SK-N-SH treated with all-trans-retinoic acid at 6 μM for 48 hours (cell line): ENCODE measurements at regions not wholly inside any gene's neighbourhood (a gene's known extent, or its start where the extent isn't known, plus 50 kb on each side); places are given as distances from the start of the nearest gene placed in this dataset.

Source experiments
- ARNTL ChIP-seq: fragments of 450-650 bp; formaldehyde crosslinking; IDR thresholded peaks from 2 replicates; pipeline ENCODE4 v1.5.0; 2020; ENCODE audit warnings: low read depth, mild to moderate bottlenecking, moderate library complexity, borderline replicate concordance
- BACH2 ChIP-seq: fragments of 250-450 bp; sonication (Bioruptor Pico); IDR thresholded peaks from 2 replicates; pipeline ENCODE4 v1.9.0; 2021; ENCODE audit warnings: mild to moderate bottlenecking, borderline replicate concordance
- GLIS3 ChIP-seq: fragments of 250-450 bp; sonication (Bioruptor Pico); IDR thresholded peaks from 2 replicates; pipeline ENCODE4 v1.5.0; 2020; ENCODE audit warnings: mild to moderate bottlenecking, moderate library complexity
- POU6F1 ChIP-seq: fragments of 250-450 bp; sonication (Bioruptor Pico); IDR thresholded peaks from 2 replicates; pipeline ENCODE4 v1.8.0; 2021; ENCODE audit warnings: low read depth, mild to moderate bottlenecking, moderate library complexity, borderline replicate concordance
- PPARA ChIP-seq: fragments of 250-450 bp; sonication (Bioruptor Pico); IDR thresholded peaks from 2 replicates; pipeline ENCODE4 v1.5.0; 2020; ENCODE audit warnings: mild to moderate bottlenecking, borderline replicate concordance
- RARB ChIP-seq: fragments of 250-450 bp; sonication (Bioruptor Pico); IDR thresholded peaks from 2 replicates; pipeline ENCODE4 v1.8.0; 2021; ENCODE audit warnings: mild to moderate bottlenecking, moderate library complexity
- TOX ChIP-seq: fragments of 250-450 bp; sonication (Bioruptor Pico); IDR thresholded peaks from 2 replicates; pipeline ENCODE4 v1.8.0; 2021; ENCODE audit warnings: mild to moderate bottlenecking, moderate library complexity, borderline replicate concordance
- ZC3H10 ChIP-seq: fragments of 250-450 bp; sonication (Bioruptor Pico); IDR thresholded peaks from 2 replicates; pipeline ENCODE4 v1.5.1; 2021; ENCODE audit warnings: mild to moderate bottlenecking, moderate library complexity
- ZNF565 ChIP-seq: fragments of 450-650 bp; formaldehyde crosslinking; conservative IDR thresholded peaks from 2 replicates; pipeline ENCODE4 v1.5.0; 2020; ENCODE audit warnings: low read depth, mild to moderate bottlenecking, moderate library complexity
- ZNF70 ChIP-seq: fragments of 450-650 bp; formaldehyde crosslinking; IDR thresholded peaks from 2 replicates; pipeline ENCODE4 v1.5.0; 2020; ENCODE audit warnings: mild to moderate bottlenecking, moderate library complexity
- TF ChIP-seq, protein P1 (sequence below): fragments of 250-450 bp; sonication (Bioruptor Pico); IDR thresholded peaks from 2 replicates; pipeline ENCODE4 v1.8.0; 2020; ENCODE audit warnings: mild to moderate bottlenecking, moderate library complexity, borderline replicate concordance
- TF ChIP-seq, protein P2 (sequence below): fragments of 250-450 bp; sonication (Bioruptor Pico); IDR thresholded peaks from 2 replicates; pipeline ENCODE4 v1.5.1; 2021; ENCODE audit warnings: mild to moderate bottlenecking, moderate library complexity

- TF ChIP-seq ZNF70 (CRISPR knock-in tag) (no peak), TOX (CRISPR knock-in tag) (no peak), PPARA (CRISPR knock-in tag) (no peak), GLIS3 (CRISPR knock-in tag) (no peak), ARNTL (CRISPR knock-in tag) (no peak), ZNF565 (no peak), POU6F1 (CRISPR knock-in tag) (no peak), RARB (CRISPR knock-in tag) (no peak), ZC3H10 (CRISPR knock-in tag) (no peak), BACH2 (CRISPR knock-in tag) (no peak)
- TF ChIP-seq, protein P1, sequence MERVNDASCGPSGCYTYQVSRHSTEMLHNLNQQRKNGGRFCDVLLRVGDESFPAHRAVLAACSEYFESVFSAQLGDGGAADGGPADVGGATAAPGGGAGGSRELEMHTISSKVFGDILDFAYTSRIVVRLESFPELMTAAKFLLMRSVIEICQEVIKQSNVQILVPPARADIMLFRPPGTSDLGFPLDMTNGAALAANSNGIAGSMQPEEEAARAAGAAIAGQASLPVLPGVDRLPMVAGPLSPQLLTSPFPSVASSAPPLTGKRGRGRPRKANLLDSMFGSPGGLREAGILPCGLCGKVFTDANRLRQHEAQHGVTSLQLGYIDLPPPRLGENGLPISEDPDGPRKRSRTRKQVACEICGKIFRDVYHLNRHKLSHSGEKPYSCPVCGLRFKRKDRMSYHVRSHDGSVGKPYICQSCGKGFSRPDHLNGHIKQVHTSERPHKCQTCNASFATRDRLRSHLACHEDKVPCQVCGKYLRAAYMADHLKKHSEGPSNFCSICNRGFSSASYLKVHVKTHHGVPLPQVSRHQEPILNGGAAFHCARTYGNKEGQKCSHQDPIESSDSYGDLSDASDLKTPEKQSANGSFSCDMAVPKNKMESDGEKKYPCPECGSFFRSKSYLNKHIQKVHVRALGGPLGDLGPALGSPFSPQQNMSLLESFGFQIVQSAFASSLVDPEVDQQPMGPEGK (CRISPR knock-in tag), result no peak
- TF ChIP-seq, protein P2, sequence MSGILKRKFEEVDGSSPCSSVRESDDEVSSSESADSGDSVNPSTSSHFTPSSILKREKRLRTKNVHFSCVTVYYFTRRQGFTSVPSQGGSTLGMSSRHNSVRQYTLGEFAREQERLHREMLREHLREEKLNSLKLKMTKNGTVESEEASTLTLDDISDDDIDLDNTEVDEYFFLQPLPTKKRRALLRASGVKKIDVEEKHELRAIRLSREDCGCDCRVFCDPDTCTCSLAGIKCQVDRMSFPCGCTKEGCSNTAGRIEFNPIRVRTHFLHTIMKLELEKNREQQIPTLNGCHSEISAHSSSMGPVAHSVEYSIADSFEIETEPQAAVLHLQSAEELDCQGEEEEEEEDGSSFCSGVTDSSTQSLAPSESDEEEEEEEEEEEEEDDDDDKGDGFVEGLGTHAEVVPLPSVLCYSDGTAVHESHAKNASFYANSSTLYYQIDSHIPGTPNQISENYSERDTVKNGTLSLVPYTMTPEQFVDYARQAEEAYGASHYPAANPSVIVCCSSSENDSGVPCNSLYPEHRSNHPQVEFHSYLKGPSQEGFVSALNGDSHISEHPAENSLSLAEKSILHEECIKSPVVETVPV (CRISPR knock-in tag), result no peak
Measured at GRCh38 chr4:122976111-122976510, 53.7 kb upstream of the NUDT6 start.
